K562 (cell line): ENCODE measurements at regions not wholly inside any gene's neighbourhood (a gene's known extent, or its start where the extent isn't known, plus 50 kb on each side); places are given as distances from the start of the nearest gene placed in this dataset.

Experiments used
- ATAC-seq: fragments of 200-7000 bp; cut with Tn5 transposase; 3 replicates; pipeline ENCODE4 v1.9.1; 2020; ENCODE audit warnings: moderate library complexity
- BruUV-seq: library from RNA; stranded (reverse); fragments of 400-500 nt; replicated peaks from 2 replicates; lab custom pipeline; 2021; lab: Mats Ljungman, UMichigan
- CTCF ChIA-PET: fragments of 300-600 bp; formaldehyde crosslinking; extraction: SDS; loops from one replicate; lab custom pipeline; 2021; ENCODE audit warnings: low intra/inter-chr PET ratio; lab: Yijun Ruan, JAX
- POLR2A ChIA-PET: fragments of 300-600, 350-650 bp; sonication (Branson Sonifier 250); formaldehyde crosslinking; extraction: SDS; loops from one replicate; lab custom pipeline; 2021; ENCODE audit warnings: antibody characterized with exemption, inconsistent platforms; lab: Yijun Ruan, JAX
- DNase-seq, 4 experiments: peaks; one replicate each; pipeline versions ENCODE4 v3.0.0 to v3.0.0-alpha.2; 2011 to 2018; ENCODE audit warnings: low spot score in 3 of 4, mixed read lengths in 3 of 4; ENCODE audit errors: extremely low read depth in 1 of 4
- FAIRE-seq: peaks from 2 replicates; lab custom pipeline; 2011; peaks lifted over from hg19 to GRCh38; lab: Jason Lieb, UNC
- H2AFZ ChIP-seq: 2 replicates; pipeline ENCODE4 v1.6.0; 2011; ENCODE audit warnings: low read depth, low read length, control low read depth, inconsistent platforms
- H3K27ac ChIP-seq: fragments of 200-600 bp; 3 replicates; pipeline ENCODE4 v1.8.0; 2011; ENCODE audit warnings: low read depth, mild to moderate bottlenecking, control low read depth, inconsistent platforms, low read length, moderate library complexity, mixed read lengths; ENCODE audit errors: extremely low read depth
- H3K27me3 ChIP-seq, 2 experiments: fragments of 300-600 bp in 1 of 2; 2 replicates in 1 of 2; 3 replicates in 1 of 2; pipeline versions ENCODE4 v1.6.0 to v1.8.0; 2011; ENCODE audit warnings: inconsistent platforms in 2 of 2, low read length in 2 of 2, mild to moderate bottlenecking in 1 of 2, mixed read lengths in 1 of 2, moderate library complexity in 1 of 2; ENCODE audit not compliant: control insufficient read depth in 2 of 2, insufficient read depth in 2 of 2
- H3K36me3 ChIP-seq: fragments of 300-600 bp; 3 replicates; pipeline ENCODE4 v1.8.0; 2011; ENCODE audit warnings: mild to moderate bottlenecking, low read length, inconsistent platforms; ENCODE audit not compliant: control insufficient read depth, insufficient read depth
- H3K4me1 ChIP-seq, 2 experiments: fragments of 200-600 bp in 1 of 2; replicated peaks in 1 of 2; 2 replicates in 1 of 2; 3 replicates in 1 of 2; pipeline versions ENCODE4 v1.5.1 to v1.8.0; 2011; ENCODE audit warnings: inconsistent platforms in 2 of 2, low read length in 2 of 2, mild to moderate bottlenecking in 1 of 2, mixed read lengths in 1 of 2, moderate library complexity in 1 of 2; ENCODE audit not compliant: control insufficient read depth in 2 of 2, insufficient read depth in 2 of 2
- H3K4me2 ChIP-seq: 2 replicates; pipeline ENCODE4 v1.6.1; 2011; ENCODE audit warnings: low read length, control low read depth, inconsistent platforms, mixed read lengths; ENCODE audit not compliant: insufficient read depth
- H3K4me3 ChIP-seq: fragments of 200-600 bp; sonication (generic), shearing (Covaris generic); 2 replicates; pipeline ENCODE4 v1.5.1; 2016; ENCODE audit warnings: control low read depth, inconsistent platforms
- H3K79me2 ChIP-seq: fragments of 200-600 bp; 3 replicates; pipeline ENCODE4 v1.8.0; 2011; ENCODE audit warnings: low read length, inconsistent platforms; ENCODE audit not compliant: control insufficient read depth, insufficient read depth
- H3K9ac ChIP-seq, 2 experiments: 2 replicates each; pipeline versions ENCODE4 v1.6.0 to v1.6.1; 2011; ENCODE audit warnings: low read depth in 2 of 2, low read length in 2 of 2, control low read depth in 1 of 2, inconsistent platforms in 1 of 2, mild to moderate bottlenecking in 1 of 2, mixed read lengths in 1 of 2; ENCODE audit not compliant: insufficient read depth in 1 of 2
- H3K9me1 ChIP-seq: one replicate; pipeline ENCODE4 v1.6.0; 2011; ENCODE audit warnings: inconsistent platforms, mild to moderate bottlenecking, low read length, moderate library complexity; ENCODE audit not compliant: control insufficient read depth, insufficient read depth
- H3K9me3 ChIP-seq: replicated peaks from 2 replicates; pipeline ENCODE4 v1.5.1; 2011; ENCODE audit warnings: low read depth, low read length, inconsistent platforms; ENCODE audit not compliant: control insufficient read depth, insufficient read depth
- H4K20me1 ChIP-seq: replicated peaks from 2 replicates; pipeline ENCODE4 v1.6.1; 2011; ENCODE audit warnings: low read length, inconsistent platforms, mixed read lengths; ENCODE audit not compliant: control insufficient read depth, insufficient read depth
- CREB1 ChIP-seq, 2 experiments: sonication (generic) in 1 of 2; formaldehyde crosslinking in 1 of 2; IDR thresholded peaks; 2 replicates each; pipeline versions ENCODE4 v1.6.1 to v1.8.0; 2012 to 2022; ENCODE audit warnings: inconsistent platforms in 1 of 2, mild to moderate bottlenecking in 1 of 2, missing genetic modification reagents in 1 of 2, moderate library complexity in 1 of 2
- CREBBP ChIP-seq: IDR thresholded peaks from one replicate; pipeline ENCODE4 v1.6.1; 2012; ENCODE audit warnings: low read depth, mild to moderate bottlenecking, control low read depth, inconsistent platforms, low read length
- SETDB1 ChIP-seq: IDR thresholded peaks from one replicate; pipeline ENCODE4 v1.6.1; 2012; ENCODE audit warnings: low read length, control low read depth, inconsistent platforms
- SIN3B ChIP-seq: fragments of 450-650 bp; IDR thresholded peaks from 2 replicates; pipeline ENCODE4 v1.6.1; 2017; ENCODE audit warnings: low read depth, mild to moderate bottlenecking, moderate library complexity
- SNAPC5 ChIP-seq: fragments of 250-450 bp; sonication (Bioruptor Pico); IDR thresholded peaks from 2 replicates; pipeline ENCODE4 v1.8.0; 2021; ENCODE audit warnings: moderate library complexity, mild to moderate bottlenecking, inconsistent platforms
- ZBTB8A ChIP-seq: fragments of 450-650 bp; IDR thresholded peaks from 2 replicates; pipeline ENCODE4 v1.6.1; 2018; ENCODE audit warnings: mild to moderate bottlenecking, moderate library complexity; ENCODE audit not compliant: partially characterized antibody
- ZFX ChIP-seq: sonication (generic); formaldehyde crosslinking; IDR thresholded peaks from 2 replicates; pipeline ENCODE4 v1.8.0; 2022; ENCODE audit warnings: mild to moderate bottlenecking, missing genetic modification reagents, moderate library complexity
- ZNF184 ChIP-seq: sonication (generic); formaldehyde crosslinking; IDR thresholded peaks from 2 replicates; pipeline ENCODE4 v1.5.0; 2020; ENCODE audit warnings: missing genetic modification reagents
- ZNF239 ChIP-seq: fragments of 250-450 bp; sonication (Bioruptor Pico); IDR thresholded peaks from 2 replicates; pipeline ENCODE4 v1.4.0; 2020; ENCODE audit warnings: mild to moderate bottlenecking
- ZNF696 ChIP-seq: fragments of 250-450 bp; sonication (Bioruptor Pico); conservative IDR thresholded peaks from 2 replicates; pipeline ENCODE4 v1.4.0; 2020; ENCODE audit warnings: mild to moderate bottlenecking, moderate library complexity
- WGBS: fragments of 100-300 bp; shearing (Covaris generic); methylation state at CpG from one replicate; pipeline ENCODE4 v1.1.6; 2016; ENCODE audit warnings: low coverage, mixed read lengths; ENCODE audit not compliant: insufficient coverage; ENCODE audit errors: missing lambda C conversion rate; 5-methylcytosine and 5-hydroxymethylcytosine counted together
- in situ Hi-C: fragments of 300-500 bp; cut with MboI; formaldehyde crosslinking; loops from 4 replicates; pipeline ENCODE4 v1.15.0; 2018; ENCODE audit warnings: inconsistent platforms, mixed read lengths
- intact Hi-C: fragments of 100-400 bp; cut with micrococcal nuclease; formaldehyde crosslinking; loops from 2 replicates; pipeline ENCODE4 v1.14.2; 2022
- TF ChIP-seq, protein P1 (sequence below): fragments of 450-650 bp; IDR thresholded peaks from 2 replicates; pipeline ENCODE4 v1.6.1; 2016; ENCODE audit warnings: antibody characterized with exemption

- Histone ChIP-seq H3K36me3 (no peaks in the 10 kb centered on the region), H3K27me3 (no peaks in the 10 kb centered on the region), H3K27ac (no peak overlapping the region), H4K20me1 (no peaks in the 10 kb centered on the region), H3K79me2 (no peaks in the 10 kb centered on the region), H3K9me1 (no peaks in the 10 kb centered on the region), H3K4me1 (no peaks in the 10 kb centered on the region), H3K4me2 (no peak overlapping the region), H3K9me3 (no peaks in the 10 kb centered on the region), H3K4me3 (no peak overlapping the region), H3K9ac (no peak overlapping the region), H2AFZ (no peak overlapping the region)
- WGBS: 0% methylated on average over 1 of the region's 1 CpG
- in situ Hi-C loops: no loop called here
- ChIA-PET POLR2A (no interaction called here), CTCF (no interaction called here)
- intact Hi-C loops: no loop called here
- no peak for DNase-seq
- BruUV-seq: no TSS peak
- TF ChIP-seq CREB1 (IDR thresholded peaks at IDR 0.05) (no peak), CREB1 (CRISPR knock-in tag; IDR thresholded peaks at IDR 0.05) (no peak), CREBBP (no peak), SETDB1 (no peak), SIN3B (no peak), ZNF239 (no peak), ZNF696 (no peak), ZFX (CRISPR knock-in tag) (no peak), ZBTB8A (no peak), SNAPC5 (CRISPR knock-in tag) (no peak), ZNF184 (CRISPR knock-in tag) (no peak)
- TF ChIP-seq, protein P1, sequence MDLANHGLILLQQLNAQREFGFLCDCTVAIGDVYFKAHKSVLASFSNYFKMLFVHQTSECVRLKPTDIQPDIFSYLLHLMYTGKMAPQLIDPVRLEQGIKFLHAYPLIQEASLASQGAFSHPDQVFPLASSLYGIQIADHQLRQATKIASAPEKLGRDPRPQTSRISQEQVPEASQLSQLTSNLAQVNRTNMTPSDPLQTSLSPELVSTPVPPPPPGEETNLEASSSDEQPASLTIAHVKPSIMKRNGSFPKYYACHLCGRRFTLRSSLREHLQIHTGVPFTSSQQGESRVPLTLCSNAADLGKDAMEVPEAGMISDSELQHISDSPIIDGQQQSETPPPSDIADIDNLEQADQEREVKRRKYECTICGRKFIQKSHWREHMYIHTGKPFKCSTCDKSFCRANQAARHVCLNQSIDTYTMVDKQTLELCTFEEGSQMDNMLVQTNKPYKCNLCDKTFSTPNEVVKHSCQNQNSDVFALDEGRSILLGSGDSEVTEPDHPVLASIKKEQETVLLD: no peak
- no peak for FAIRE-seq
- ATAC-seq: no peak
These were observed 154.9 kb upstream of the PJA1 start for GRCh38 chrX:69320116-69320515.
